Stimulated activated naive CD4-positive, alpha-beta T cell (primary cell): ENCODE measurements at regions not wholly inside any gene's neighbourhood (a gene's known extent, or its start where the extent isn't known, plus 50 kb on each side); places are given as distances from the start of the nearest gene placed in this dataset.
A peak's percentile ranks its signal among the peaks of the same experiment; 100 is the strongest.

ENCODE experiments used
- DNase-seq, 6 experiments: peaks; one replicate each; lab custom pipeline; 2025; lab: John Stamatoyannopoulos, UW

DNA sequence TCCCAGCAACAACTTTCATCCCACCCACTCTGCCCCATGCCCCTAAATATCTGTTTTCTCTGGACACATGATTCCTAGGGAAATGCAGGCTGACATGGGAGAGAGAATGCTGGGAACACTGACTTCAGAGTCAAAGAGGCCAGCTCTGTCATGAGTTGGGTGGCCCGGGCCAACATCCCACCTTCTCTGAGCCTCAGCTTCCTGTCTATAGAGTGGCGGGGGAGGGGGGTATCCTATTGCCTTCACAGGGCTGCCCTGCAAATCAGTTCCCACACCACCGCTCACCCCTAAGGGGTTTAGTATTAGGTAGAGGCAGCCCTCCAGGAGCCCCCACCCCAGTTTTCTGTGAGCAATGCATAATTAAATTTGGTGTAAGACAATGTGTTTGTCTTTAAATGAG is 175.0 kb upstream of the NCAM1 start:
- no peak for DNase-seq

DNA sequence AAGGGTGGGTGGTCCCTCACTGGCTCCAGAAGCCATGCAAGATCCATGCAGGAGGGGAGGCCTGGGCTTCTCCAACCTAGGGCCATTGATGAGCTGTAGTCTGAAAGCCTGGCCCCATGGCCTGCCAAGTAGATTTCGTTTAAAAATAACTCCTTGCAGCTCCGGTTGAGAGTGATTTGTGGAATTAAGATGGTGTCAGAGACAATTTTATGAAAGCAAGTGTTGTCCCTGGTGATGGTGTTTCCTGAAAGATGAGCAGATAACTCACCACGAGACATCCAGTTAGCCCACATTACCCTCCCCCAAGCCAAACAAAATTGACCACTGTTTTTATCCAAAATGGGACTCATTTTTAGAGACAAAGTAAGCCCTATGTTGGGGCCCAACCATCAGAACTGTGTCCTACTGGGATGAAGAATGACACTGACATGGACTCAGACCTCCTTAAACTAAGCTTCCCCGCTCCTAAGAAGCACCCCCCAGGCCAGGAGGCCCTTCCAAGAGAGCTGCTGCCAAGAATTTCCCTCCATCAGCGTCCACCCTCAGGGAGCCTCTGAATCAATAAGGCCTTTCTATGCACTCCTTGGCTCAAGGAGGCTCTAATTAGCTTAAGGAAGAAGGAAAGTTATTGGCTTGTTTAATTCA is 174.2 kb upstream of the NCAM1 start:
- DNase-seq = no peak

DNA sequence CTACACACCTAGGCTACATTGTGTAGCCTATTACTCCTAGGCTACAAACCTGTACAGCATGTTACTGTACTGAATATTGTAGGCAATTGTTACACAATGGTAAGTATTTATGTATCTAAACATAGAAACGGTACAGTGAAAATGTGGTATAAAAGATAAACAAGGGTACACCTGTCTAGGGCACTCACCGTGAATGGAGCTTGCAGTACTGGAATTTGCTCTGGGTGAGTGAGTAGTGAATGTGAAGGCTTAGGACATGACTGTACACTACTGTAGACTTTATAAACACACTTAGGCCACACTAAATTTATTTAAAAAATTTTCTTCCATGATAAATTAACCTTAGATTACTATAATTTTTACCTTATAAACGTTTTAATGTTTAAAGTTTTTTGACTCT is 171.7 kb upstream of the NCAM1 start:
- no peak for DNase-seq

DNA sequence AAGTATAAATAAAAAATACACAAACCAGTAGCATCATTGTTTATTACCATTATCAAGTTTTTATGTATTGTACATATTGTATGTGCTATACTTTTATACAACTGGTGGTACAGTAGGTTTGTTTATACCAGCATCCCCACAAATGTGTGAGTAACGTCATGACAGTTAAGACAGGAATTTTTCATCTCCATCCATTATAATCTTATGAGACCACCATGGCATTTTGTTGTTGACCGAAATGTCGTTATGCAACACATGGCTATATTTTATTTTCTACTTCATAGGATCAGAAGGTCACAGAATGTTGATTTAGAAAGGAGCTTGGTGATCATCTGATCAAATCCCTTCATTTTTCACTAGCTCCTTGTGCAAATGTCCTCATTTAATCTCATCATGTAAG is 170.9 kb upstream of the NCAM1 start:
- DNase-seq = no peak

DNA sequence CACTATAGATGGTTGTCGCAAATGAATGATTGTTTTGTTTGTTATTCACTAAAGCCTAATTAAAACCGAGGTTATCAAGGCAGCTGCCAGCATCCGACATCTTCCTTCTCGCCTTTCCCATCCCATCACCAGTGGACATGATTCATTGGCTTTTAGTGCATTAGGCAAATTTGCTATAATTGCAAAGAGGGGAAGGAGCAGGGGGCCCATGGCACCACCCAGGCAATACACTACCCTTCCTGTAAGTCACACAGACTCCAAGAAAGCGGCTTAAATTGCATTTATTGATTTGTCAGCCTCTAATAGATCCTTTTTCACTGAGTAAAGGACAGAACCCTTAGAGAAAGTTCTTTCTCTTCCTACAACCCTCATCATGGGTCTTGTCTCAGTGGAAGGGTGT is 169.2 kb upstream of the NCAM1 start:
- DNase-seq = no peak

DNA sequence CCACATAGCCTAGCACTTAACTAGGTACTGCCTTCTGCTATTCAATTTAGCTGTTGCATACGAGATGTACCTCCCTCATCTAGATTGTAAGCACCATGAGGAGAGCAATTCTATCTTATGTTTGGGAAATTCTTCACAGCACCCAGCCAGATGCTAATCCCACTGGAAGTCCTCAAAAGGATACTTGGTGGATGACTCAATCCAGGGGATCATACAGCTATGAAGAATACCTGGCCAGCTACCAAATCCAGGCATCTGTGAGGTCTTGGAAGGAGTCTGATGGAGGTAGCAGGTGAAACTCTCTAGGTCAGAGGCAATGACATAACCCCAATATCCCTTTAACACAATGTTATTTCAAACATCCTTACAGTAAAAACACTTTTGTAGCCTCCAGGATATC is 167.8 kb upstream of the NCAM1 start:
- DNase-seq = no peak

DNA sequence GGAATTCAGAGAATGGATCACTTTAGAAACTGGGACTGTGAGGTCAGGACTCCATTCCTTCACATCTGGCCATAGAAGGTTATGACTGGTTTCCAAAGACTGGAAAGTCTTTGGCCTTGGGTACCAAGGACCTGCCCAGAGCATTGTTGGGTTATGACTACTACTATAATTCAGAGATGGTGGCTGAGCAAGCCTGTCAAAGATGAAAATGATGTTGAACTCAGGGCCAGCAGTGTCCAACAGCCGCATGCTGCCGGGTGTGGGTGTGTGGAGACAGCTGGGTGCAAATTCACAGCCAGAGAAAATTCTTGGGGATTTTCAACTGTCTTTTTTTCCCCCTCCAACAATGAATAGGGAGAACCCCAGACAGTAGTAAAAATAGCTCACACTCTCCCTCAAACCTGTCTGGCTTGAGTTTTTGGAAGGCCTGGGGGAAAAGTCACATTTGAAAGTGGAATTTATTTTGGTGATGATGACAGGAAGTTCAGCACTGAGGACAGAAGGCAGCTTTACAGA is 166.8 kb upstream of the NCAM1 start:
- DNase-seq = no peak

DNA sequence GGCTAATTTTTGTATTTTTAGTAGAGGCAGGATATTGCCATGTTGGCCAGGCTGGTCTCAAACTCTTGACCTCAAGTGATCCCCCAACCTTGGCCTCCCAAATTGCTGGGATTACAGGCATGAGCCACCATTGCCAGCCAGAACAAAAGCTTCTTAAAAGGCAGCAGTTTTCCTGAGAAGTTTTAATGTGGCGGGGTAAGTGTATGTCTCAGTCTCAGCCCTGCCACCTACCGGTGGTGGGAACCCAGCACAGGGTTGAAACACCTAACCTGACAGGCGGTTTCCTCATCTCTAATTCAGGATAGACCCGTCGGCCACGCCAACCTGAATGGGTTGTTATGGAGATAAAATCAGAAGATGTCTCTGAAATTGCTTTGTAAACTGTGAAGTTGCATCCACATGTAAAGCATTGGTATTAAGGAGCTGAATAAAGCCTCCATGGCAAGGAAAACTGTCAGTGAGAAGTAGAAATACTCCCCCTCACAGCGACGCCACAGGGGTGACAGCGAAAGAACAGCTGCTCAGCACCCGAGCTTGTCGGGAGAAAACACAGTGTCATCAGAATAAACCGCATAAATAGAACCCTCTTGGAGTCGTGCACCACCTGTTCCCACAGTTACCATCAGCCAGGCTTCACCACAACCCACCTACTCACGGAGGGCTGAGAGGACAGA is 165.9 kb upstream of the NCAM1 start:
- DNase-seq = peak in 1 of 6 experiments; percentile 2

DNA sequence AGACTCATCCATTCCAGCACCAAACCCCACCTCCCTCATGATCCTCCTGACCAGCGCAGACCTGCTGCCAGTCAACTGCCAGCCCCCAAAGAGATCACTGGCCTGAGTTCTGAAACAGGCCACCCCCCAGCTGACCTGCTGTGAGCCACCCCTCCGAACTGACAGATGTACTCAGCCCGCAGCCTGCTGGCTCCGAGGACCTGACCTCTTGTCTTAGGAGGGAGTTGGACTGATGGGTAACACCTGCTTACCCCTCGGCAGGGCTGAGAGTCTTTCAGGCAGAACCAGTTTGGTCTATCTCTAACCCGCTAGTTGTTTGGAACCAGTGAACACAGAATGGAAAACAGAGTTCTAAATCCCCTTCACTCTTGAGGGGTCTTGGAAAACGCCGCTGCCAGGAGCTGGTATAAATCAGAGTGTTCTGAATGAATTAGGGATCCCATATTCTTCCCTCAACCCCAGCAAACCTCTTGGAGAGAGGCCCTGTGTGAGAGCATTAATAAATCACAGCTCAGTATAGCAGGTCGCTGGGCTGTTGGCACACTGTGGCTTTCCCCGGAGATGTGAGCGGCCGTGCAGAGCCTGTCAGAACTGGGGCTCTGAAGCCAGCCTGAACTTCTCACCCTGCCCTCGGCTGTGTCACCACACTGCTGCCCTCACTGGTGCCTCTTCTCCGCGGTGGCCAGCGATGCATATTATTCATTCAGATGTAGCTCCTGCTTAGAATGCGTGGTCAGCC is 165.1 kb upstream of the NCAM1 start:
- no peak for DNase-seq

DNA sequence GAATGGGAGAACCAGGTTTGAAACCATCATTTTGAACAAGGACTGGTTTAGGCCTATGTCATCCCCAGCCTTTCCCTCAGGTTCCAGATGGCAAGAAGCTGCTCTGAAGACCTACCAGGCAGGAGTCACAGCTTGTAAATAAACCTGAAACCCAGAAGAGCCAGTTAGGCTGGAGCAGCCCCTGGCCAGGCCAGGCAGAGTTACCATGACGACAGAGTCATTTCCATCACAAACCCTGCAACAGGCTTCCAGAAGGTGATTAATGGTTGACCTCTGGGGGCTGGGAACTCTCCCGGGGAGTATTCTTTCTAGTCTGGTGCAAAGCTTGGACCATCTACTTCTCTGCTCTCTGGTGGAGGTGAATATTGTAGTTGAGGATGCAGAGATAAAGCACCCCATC is 164.1 kb upstream of the NCAM1 start:
- DNase-seq = no peak

DNA sequence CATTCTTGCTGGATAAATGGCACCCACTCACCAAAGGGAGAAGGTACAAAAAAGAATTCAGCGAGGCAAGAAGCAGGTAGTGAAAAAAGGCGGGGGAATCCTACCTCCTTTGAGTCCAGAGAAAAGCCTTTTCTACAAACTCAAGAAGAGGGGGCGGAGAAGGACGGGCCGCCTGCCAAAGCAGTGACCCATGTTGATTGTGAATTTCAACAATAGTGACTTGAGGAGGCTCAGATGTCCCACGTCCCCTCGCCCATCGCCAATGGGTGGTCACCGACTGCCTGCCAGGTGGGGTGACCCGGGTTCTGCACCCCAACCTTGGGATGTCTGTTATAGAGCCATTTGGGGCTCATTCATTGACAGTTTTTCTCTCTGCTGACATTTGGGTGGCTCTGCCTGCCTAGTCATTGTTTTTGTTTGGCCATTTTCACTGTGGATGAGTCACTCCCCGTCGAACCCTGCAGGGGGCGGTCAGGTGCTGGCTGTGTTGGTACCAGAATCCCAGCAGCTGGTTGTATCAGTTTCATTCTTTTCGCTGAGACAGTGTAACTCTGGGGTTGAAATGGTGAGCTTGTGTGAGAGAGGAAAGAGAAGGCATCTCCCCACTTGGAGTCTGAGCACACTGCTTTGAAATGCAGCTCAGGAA is 163.4 kb upstream of the NCAM1 start:
- no peak for DNase-seq

DNA sequence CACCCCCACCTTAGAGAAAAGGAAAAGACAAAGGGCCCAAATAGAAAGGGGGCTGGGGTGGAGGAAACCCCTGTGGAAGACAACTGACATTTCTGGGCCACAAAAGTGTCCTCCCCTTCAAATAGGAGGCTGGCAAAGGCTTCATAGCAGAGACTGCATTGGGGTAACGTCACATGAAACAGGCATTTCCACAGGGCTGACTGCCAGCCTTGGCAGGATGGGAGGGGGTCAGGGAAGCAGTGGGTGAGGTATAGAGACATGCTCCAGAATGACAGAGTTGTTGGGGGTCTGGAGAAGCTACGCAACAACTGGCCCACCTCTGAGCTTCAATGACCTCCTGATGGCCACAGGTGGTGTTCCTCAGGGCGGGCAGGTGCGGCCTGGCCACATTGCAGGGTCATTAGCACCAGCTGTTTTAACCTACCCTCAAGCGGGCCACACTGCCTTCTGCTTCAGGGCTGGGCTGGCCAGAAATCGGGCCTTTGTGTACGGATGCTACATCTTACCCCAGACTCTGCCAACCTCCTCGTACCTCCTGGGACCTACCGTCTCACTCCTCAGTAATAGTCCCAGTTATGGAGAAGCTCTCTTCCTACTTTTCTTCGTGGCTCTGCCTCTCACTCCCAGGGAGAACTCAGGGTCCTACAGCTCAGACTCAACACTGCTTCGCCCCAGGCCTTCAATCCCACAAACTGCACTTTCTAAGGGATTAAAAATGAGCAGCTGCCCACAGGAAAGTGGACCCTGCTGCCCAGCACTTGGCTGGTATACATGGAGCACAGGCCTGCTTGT is 160.0 kb upstream of the NCAM1 start:
- DNase-seq = no peak

DNA sequence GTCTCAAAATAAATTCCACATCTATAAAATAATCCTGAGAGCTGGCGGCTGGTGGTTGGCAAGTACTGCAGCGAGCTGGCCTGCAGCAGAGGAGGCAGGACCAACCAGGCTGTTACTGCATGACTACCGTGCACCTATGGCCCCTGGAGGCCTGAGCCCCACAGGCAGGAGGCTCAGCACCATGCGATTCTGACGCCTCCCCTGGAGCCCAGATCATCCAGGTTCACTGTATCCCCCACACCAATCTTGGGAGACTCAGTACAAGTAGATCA is 159.5 kb upstream of the NCAM1 start:
- DNase-seq = no peak

DNA sequence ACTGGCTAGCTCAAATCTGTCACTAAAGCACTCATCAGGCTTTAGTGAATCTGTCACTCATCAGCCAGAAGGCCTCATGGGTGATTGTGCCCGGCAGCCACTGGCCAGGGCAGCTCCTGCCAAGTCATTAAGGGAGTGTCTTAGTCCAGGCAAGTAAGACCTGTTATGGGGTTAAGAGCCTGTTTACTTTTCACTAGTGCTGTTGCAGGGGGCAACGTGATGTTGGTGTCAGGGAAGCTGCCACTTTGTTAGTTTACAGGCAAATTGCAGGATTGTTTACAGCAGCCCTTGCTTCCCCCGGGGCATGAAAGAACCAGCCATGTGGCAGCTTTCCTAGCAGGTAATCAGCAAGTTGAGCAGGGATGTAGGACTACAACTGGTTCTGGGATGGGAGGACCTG is 155.6 kb upstream of the NCAM1 start:
- DNase-seq = no peak

DNA sequence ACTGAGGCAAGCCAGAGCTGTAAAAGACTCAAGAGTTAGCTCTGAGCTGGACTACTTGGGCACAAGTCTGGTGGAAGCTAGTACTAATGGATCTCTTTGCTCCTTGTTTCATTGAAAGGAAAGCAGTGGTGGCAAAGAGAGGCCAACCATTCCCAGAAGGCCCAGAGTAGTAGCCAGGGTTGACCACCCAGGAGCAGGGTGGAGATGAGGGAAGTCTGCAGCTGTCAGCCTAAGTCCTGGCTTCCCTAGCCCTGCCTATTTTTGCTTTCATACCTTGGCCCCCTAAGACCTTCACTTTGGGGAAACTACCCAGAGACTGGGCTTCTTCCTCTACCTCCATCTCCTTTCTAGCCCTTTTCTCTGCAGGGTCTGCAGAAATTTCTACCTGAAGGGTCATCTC is 155.0 kb upstream of the NCAM1 start:
- no peak for DNase-seq

DNA sequence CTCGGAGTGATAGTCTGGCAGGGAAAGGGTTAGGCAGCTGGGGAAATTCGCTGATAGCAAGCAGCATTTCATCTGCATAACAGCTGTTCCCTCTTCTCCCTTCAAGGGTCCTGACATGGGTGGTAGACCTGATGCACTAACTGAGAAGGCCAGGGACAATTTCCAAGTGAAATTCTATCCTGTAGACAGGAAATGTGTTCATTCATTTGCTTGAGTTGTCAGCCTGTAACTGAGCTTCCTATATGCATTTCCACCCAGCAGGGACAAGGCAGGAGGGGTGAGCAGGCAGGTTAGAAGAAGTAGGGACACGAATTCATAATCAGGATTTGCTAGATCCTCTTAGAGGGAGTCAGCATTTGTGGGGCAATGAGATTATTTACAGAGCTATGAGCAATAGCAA is 154.3 kb upstream of the NCAM1 start:
- no peak for DNase-seq

DNA sequence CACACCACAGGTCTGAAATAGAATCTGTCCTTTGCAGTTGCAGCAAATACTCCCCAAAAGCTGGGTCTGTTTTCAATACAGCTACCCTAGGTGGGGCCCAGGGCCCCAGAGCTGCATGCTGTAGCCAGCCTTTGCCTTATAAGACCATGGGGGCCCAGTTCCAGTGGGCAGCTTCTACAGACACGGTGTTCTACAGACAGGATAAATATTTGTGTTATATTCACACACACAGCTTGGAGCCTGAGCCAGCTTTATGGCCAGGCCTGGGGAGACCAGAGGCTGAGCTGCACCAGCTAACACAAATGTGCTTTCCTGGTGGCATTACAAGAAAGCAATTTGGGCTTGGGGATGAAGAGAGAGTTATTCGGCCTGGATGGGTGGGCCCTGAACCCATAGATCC is 151.8 kb upstream of the NCAM1 start:
- DNase-seq = no peak

DNA sequence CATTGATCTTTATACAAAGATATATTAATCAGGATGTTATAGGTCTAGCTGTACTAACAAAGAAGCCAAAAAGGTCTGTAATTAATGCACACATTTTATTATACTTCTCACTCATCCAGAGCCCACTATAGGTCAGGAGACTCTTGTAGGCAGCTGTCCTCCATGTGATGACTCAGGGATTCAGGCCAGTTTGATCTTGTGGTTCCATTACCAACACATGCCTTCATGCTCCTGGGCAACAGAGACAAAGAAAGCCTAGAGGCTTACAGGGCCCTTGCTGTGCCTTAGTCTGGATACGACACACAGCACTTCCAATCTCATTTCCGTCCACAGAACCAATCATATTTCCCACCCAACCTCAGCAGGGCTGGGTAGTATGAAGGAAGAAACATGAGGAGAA is 150.3 kb upstream of the NCAM1 start:
- DNase-seq = no peak

DNA sequence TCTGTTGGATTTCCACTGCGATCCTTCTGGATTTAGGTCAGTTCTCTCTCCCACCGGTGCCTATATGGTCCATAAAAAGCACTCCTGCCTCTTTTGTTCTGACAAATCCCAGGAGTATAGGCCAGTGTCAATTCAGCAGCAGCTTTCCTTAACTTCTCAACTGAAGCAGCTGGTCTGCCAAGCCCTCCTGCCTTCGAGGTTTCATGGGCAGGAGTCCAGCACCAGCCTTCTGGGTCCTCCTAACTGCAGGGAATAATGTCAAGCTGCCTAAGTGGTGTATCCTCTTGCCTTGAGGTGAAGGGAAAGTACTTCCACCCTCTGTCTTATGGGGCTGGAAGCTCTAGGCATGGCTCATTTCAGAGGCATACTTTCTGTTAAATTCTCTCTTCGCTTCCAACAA is 149.4 kb upstream of the NCAM1 start:
- no peak for DNase-seq

DNA sequence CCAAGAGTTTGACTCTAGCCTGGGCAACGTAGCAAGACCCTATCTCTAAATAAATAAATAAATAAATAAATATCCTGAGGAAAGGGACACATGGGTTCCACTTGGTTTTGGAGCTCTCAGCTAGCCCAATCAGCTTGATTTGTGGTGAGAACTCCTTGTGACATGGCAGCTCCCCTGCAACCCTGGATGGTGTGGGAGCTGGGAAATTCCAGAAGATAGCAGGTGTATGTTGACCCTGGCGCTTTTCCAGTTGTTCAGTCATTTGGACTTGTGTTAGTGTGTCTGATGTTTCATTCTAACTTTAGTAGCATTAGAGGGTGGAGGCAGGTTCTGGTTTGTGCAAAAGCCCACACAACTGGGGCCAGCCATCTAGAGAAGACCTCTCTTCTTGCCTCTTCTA is 148.5 kb upstream of the NCAM1 start:
- no peak for DNase-seq

DNA sequence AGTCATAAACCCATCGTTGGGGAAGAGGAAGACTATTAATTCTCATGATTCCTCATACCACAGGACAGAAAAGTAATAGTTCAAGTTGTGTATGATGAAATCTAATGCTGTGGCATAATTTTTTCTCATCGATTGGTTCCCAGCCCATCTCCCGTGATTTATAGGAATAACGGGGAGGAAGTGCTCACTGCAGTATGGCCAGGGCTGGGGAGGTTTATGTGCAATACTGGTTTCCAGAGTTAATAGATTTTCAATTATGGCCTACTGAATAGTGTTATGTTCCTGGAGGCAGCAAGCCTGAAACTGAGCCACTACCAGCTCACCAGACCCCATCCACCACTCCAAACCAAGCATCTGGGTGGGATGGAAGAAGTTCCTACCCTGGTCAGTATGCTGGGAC is 147.1 kb upstream of the NCAM1 start:
- DNase-seq = no peak

DNA sequence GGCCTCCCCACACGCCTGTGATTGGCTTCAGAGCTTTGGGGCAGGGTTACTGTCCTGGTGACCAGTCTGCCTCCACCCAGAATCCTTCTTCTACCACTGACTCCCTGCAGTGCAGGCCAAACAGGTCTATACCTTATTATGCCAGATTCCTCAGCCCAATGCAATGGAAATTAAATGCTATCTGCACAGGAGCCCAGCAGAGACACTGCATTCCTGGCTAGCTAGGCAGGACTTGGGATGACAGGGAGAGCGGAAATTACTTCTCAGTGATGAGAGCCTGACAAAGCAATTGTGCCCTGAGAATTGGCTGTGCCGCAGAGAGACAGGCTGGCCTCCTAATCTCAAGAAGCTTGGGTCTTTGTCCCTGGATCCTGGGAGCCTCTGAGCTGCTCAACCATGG is 143.8 kb upstream of the NCAM1 start:
- DNase-seq = no peak
